ENCODE measurements at regions not wholly inside any gene's neighbourhood (a gene's known extent, or its start where the extent isn't known, plus 50 kb on each side); places are given as distances from the start of the nearest gene placed in this dataset.

DNA sequence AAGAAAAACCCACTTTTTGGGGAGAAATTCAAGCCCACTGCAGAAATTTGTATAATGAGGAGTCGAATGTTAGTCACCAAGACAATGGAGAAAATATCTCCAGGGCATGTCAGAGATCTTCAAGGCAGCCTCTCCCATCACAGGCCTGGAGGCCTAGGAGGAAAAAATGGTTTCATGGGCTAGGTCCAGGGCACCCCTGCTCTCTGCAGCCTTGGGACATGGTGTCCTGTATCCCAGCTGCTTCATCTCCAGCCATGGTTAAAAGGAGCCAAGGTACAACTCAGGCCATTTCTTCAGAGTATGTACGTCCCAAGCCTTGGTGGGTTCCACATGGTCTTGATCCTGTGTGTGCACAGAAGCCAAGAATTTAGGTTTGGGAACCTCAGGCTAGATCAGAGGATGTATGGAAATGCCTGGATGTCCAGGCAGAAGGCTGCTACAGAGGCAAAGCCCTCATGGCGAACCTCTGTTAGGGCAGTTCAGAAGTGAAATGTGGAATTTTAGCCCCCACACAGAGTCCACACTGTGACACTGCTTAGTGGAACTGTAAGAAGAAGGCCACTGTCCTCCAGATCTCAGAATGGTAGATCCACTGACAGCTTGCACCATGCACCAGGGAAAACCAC lies 561.4 kb downstream of the ISL1 start:
- DNase-seq = no peak

GRCh38 chr5:51958473-51958872 lies 575.2 kb downstream of the ISL1 start:
- no peak for DNase-seq

DNA sequence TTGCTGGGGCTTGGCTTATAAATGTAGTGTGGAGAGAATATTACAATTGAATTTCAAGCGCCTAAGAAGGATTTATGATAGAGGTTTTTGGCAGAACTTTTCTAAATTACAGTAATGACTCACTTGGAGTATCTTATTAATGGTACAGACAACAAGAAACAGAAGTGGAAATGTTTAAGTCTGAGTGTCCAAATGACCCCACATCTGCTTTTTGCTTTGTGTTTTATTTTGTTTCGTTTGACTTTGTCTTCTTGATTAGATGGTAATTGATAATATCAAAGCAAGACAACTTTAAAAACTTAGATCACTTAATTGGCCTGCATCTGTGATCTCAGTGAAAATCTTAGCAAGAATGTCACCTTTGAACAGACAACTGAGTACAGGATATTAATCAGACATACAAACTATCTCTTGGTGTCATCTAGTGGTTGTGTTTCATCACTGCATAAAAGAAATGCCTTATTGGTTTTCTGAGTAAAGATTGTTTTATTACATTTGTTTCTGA lies 577.4 kb downstream of the ISL1 start:
- no peak for DNase-seq

- no peak for DNase-seq
These were observed 577.9 kb downstream of the ISL1 start for GRCh38 chr5:51961154-51961562.

GRCh38 chr5:51968756-51969155 lies 585.5 kb downstream of the ISL1 start:
- DNase-seq = no peak

- DNase-seq = no peak
These were observed 591.6 kb downstream of the ISL1 start for GRCh38 chr5:51974834-51975233.

GRCh38 chr5:51977014-51977413 lies 593.8 kb downstream of the ISL1 start:
- no peak for DNase-seq

GRCh38 chr5:51983161-51983560 lies 599.9 kb downstream of the ISL1 start:
- no peak for DNase-seq

DNA sequence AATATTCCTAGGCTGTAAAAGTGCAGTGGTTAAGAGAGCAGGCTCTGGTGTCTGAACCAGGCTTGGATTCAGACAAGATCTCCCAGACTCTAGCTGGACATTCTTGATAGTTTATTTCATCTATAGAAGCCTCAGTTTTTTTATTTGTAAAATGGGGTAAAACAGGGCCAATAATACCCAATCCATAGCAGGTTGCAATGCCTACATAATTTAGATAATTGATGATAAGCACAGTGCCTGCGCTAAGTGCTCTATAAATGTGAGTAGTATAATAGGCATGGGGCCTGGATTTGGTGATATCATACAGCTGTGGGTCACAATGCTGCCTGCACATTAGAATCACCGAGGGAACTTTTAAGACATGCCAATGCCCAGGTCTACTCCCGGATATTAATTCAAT lies 603.5 kb downstream of the ISL1 start:
- DNase-seq = no peak

DNA sequence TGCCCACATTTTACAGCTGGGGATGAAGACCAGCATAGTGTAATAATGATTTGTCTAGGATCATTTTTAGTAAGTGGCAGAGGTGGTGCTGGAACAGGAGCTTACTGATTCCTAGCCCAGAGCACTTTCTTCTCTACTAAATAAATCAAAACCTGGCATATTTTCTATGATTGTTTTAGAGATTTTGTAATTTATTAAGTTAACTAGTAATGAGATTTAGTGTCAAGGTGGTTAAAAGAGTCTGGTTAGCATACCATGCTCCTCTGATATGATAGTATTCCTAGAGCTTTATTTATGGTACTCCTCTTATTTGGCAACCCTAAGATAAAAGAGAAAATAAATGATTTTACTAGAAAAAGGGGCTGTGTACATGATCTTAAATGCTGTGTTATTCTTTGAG lies 604.0 kb downstream of the ISL1 start:
- DNase-seq = no peak

- no peak for DNase-seq
These were observed 604.5 kb downstream of the ISL1 start for GRCh38 chr5:51987669-51988209.

DNA sequence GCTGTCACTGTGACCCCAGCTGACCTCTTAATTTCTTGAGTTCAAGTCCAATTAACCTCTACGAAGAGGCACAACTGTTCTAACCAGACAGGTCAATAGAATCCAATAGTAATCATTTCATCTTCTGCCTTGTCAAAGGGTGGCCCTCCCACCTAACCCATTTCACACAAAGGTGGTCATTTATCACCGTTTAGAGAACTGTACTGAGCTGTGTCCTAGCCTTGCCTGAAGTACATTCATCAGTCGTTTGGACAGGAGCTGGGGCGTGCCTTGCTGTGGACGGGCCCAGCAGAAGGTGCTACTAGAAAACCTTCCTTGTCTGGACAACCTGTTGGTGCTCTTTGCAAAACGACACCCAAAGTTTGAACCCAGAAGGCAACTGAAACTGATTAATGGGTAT lies 605.4 kb downstream of the ISL1 start:
- no peak for DNase-seq

- no peak for DNase-seq
These were observed 607.0 kb downstream of the ISL1 start for GRCh38 chr5:51990241-51990640.

- DNase-seq = no peak
These were observed 607.5 kb downstream of the ISL1 start for GRCh38 chr5:51990661-51991180.

DNA sequence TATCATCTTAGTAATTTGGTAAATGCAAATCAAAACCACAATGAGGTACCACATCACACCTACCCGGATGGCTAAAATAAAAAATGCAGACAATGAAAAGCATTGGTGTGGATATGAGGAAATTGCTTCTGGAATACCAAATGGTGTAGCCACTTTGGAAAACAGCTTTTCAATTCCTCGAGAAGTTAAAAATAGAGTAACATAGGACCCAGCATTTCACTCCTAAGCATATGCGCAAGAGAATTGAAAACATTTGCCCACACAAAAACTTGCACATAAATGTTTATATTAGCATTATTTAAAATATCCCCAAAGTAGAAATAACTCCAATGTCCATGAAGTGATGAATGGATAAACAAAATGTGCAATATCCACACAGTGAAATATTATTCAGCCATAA lies 608.7 kb downstream of the ISL1 start:
- no peak for DNase-seq

DNA sequence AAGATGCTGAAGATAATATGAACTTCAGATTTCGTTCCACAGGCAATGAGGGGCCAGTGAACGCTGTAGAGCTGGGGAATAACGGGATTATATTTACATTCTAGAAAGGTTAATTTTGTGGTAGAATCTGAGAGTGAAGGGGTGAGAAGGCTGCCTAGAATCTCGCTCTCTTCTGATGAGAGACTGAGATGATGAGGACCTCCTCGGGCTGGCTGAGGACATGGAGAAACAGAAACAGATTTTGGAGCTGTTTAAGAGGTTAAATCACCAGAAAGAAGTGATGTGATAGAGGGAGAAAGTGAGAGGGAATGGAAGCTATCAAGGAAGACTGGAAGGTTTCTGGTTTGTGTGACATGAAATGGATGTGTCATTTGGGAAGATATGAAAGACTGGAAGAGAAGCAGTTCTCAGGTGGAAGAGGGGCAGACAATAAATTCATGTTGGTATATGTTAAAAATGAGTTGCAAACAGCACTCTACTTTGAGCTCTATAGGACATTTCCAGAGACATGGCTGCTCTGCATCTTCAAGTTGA lies 612.6 kb downstream of the ISL1 start:
- DNase-seq = no peak

DNA sequence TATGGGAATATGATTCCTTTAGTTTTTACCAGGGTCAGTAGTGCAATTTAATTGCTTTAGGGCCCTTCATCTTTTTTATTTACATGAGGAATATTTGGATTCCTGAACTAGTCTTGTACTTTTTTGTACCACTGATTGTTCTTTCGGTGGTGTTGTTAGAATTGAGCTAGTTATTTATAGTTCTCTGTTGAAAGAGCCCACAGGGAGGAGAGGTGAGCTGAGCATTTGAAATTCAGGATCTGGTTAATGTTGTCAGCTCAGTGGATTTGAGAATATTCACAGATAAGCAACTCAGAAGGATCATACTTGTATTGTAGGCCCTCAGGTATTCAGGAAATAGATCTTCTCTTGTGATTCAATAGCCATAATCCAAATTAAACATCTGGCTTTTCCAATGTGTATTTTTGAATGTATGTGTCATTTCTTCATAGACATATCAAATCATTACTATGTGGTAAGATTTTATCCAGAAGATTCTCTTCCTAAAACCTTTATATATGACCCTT lies 613.2 kb downstream of the ISL1 start:
- DNase-seq = no peak

DNA sequence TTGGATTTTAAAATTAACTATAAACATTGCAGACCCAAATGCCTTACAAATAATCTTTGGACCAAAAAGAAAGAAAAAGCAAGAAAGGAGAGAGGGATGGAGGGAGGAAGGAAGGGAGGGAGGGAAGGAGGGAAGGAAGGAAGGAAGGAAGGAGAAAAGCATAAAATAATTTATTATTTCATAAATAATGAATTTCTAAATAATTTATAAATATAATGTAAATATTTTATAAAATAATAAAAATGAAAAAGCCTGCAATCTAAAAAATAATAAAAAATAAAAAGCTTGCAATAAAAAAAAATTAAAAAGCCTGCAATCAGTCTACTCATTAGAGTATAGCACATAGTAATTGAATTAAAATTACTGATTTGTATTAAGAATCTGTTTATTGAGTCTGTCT lies 614.3 kb downstream of the ISL1 start:
- no peak for DNase-seq

DNA sequence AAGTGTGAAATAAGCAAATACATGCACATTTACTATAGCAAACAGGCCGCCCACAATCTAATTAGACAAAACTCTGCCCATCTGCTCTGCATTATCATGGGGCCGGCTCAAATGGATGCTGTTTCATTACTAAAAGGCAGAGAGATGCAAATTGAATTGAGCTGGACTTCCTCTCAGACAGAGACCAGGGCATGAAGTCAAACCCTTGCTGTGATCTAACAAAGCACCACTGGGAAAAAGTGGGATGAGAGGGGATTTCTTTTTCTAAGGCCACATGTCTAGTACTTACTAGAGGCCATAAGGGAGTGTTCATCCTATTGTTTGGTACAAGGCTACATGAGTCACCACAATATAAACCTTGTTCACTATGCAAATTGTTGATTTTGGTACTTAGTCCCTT lies 614.7 kb downstream of the ISL1 start:
- no peak for DNase-seq

GRCh38 chr5:52007230-52007858 lies 624.1 kb downstream of the ISL1 start:
- peak in 1 of 2 experiments; percentile 25 for DNase-seq

GRCh38 chr5:52010454-52010853 lies 627.2 kb downstream of the ISL1 start:
- no peak for DNase-seq

DNA sequence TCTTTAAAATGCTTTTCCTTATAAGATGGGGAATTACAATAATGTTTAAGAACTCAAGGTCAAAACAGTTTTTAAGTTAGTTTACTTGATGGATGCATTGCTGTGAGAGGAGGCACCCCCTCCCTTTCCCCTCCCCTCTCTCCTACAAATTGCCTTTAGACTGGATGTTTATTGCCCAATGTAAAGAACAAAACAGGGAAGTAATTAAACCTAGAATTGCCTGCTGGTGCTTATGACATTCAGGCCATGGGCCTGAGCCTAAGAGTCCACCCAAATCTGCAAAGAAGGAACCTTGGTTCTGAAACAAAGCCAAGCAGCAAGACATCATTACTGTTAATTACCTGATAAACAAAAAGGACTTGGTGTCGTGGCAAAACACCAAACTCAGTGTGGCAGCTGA lies 630.3 kb downstream of the ISL1 start:
- DNase-seq = no peak

DNA sequence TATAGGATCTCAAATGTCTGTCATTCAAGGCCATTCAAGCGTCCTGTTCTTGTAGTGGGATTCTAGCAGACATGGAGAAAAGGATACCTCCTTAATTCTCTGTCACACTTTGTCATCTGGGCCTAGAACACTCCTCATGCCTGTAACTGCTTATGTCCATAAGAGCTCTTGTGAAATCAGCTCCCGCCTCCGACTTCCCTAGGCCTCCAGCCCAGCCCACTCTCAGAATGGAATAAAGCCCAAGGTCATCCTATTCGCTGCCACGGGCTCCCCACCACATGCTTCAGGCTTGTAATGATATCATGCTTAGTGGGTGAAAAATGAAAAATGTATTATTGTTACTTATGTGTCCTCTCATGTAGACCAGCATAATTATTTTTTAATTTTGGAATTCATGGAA lies 632.5 kb downstream of the ISL1 start:
- DNase-seq = no peak

GRCh38 chr5:52017567-52017966 lies 634.3 kb downstream of the ISL1 start:
- no peak for DNase-seq

All from SHP77 (cell line).